Mesenchymal stem cell (in vitro differentiated cells and primary cell): ENCODE measurements at regions not wholly inside any gene's neighbourhood (a gene's known extent, or its start where the extent isn't known, plus 50 kb on each side); places are given as distances from the start of the nearest gene placed in this dataset.

Experiments
- DNase-seq: peaks from one replicate; pipeline ENCODE4 v3.0.0-alpha.2; 2013
- H2AFZ ChIP-seq: one replicate; pipeline ENCODE4 v1.6.1; 2013; ENCODE audit warnings: low read depth, mild to moderate bottlenecking, control low read depth, inconsistent platforms, low read length, moderate library complexity
- H2AK5ac ChIP-seq: 2 replicates; pipeline ENCODE4 v1.6.1; 2013; ENCODE audit warnings: low read length, moderate library complexity, mild to moderate bottlenecking, inconsistent platforms; ENCODE audit not compliant: severe bottlenecking
- H2BK120ac ChIP-seq: one replicate; pipeline ENCODE4 v1.6.1; 2013; ENCODE audit warnings: low read depth, mild to moderate bottlenecking, inconsistent platforms, low read length, moderate library complexity
- H2BK12ac ChIP-seq, 2 experiments: one replicate each; pipeline ENCODE4 v1.6.1; 2013; ENCODE audit warnings: inconsistent platforms in 2 of 2, low read length in 2 of 2, mild to moderate bottlenecking in 2 of 2, moderate library complexity in 2 of 2, control low read depth in 1 of 2
- H2BK15ac ChIP-seq: one replicate; pipeline ENCODE4 v1.6.1; 2013; ENCODE audit warnings: mild to moderate bottlenecking, low read depth, inconsistent platforms; ENCODE audit not compliant: poor library complexity, severe bottlenecking
- H2BK5ac ChIP-seq: 2 replicates; pipeline ENCODE4 v1.6.1; 2013; ENCODE audit warnings: low read depth, mild to moderate bottlenecking, low read length, control low read depth, inconsistent platforms; ENCODE audit not compliant: poor library complexity, severe bottlenecking
- H3K14ac ChIP-seq, 2 experiments: one replicate each; pipeline ENCODE4 v1.6.1; 2013; ENCODE audit warnings: inconsistent platforms in 2 of 2, low read length in 2 of 2, control low read depth in 1 of 2, mild to moderate bottlenecking in 1 of 2, moderate library complexity in 1 of 2
- H3K18ac ChIP-seq, 2 experiments: one replicate each; pipeline ENCODE4 v1.6.1; 2013; ENCODE audit warnings: inconsistent platforms in 2 of 2, low read length in 2 of 2, control low read depth in 1 of 2, low read depth in 1 of 2, mild to moderate bottlenecking in 1 of 2
- H3K23ac ChIP-seq, 2 experiments: one replicate each; pipeline ENCODE4 v1.6.1; 2013; ENCODE audit warnings: inconsistent platforms in 2 of 2, low read length in 2 of 2, mild to moderate bottlenecking in 2 of 2, moderate library complexity in 2 of 2, control low read depth in 1 of 2
- H3K27ac ChIP-seq: 2 replicates; pipeline ENCODE4 v1.5.1; 2013; ENCODE audit warnings: mild to moderate bottlenecking, moderate library complexity, low read length, control low read depth, inconsistent platforms; ENCODE audit not compliant: poor library complexity, severe bottlenecking
- H3K27me3 ChIP-seq, 2 experiments: 2 replicates each; pipeline versions ENCODE4 v1.6.1 to v1.7.0; 2013; ENCODE audit warnings: low read length in 2 of 2, mild to moderate bottlenecking in 2 of 2, moderate library complexity in 2 of 2, control low read depth in 1 of 2, inconsistent platforms in 1 of 2; ENCODE audit not compliant: control insufficient read depth in 1 of 2, insufficient read depth in 1 of 2
- H3K36me3 ChIP-seq, 2 experiments: 2 replicates each; pipeline versions ENCODE4 v1.6.1 to v1.7.0; 2013; ENCODE audit warnings: low read length in 2 of 2, control low read depth in 1 of 2, inconsistent platforms in 1 of 2, low read depth in 1 of 2, mild to moderate bottlenecking in 1 of 2; ENCODE audit not compliant: insufficient read depth in 2 of 2, control insufficient read depth in 1 of 2
- H3K4ac ChIP-seq, 2 experiments: one replicate each; pipeline ENCODE4 v1.6.1; 2013; ENCODE audit warnings: inconsistent platforms in 2 of 2, low read length in 2 of 2, mild to moderate bottlenecking in 2 of 2, moderate library complexity in 2 of 2, control low read depth in 1 of 2, low read depth in 1 of 2
- H3K4me1 ChIP-seq: 2 replicates; pipeline ENCODE4 v1.6.1; 2013; ENCODE audit warnings: low read depth, low read length, control low read depth; ENCODE audit not compliant: control insufficient read depth, insufficient read depth
- H3K4me2 ChIP-seq: 2 replicates; pipeline ENCODE4 v1.6.1; 2013; ENCODE audit warnings: low read length, mild to moderate bottlenecking, inconsistent platforms; ENCODE audit not compliant: poor library complexity, severe bottlenecking
- H3K4me3 ChIP-seq, 2 experiments: 2 replicates each; pipeline versions ENCODE4 v1.5.1 to v1.7.0; 2013; ENCODE audit warnings: low read length in 2 of 2, mild to moderate bottlenecking in 2 of 2, control low read depth in 1 of 2, low read depth in 1 of 2; ENCODE audit not compliant: insufficient read depth in 1 of 2
- H3K79me1 ChIP-seq: replicated peaks from 2 replicates; pipeline ENCODE4 v1.6.1; 2013; ENCODE audit warnings: mild to moderate bottlenecking, control low read depth, low read length, inconsistent platforms; ENCODE audit not compliant: poor library complexity, severe bottlenecking
- H3K9ac ChIP-seq: 2 replicates; pipeline ENCODE4 v1.7.0; 2013; ENCODE audit warnings: mild to moderate bottlenecking, low read length, moderate library complexity
- H3K9me3 ChIP-seq: 2 replicates; pipeline ENCODE4 v1.7.0; 2013; ENCODE audit warnings: mild to moderate bottlenecking, low read length; ENCODE audit not compliant: control insufficient read depth
- H4K8ac ChIP-seq: one replicate; pipeline ENCODE4 v1.6.1; 2013; ENCODE audit warnings: inconsistent platforms, mild to moderate bottlenecking, low read length, moderate library complexity
- H4K91ac ChIP-seq: one replicate; pipeline ENCODE4 v1.6.1; 2013; ENCODE audit warnings: mild to moderate bottlenecking, low read length, inconsistent platforms
- WGBS: methylation state at CpG from one replicate; pipeline ENCODE4 v1.1.7; 2013; ENCODE audit warnings: mixed read lengths; 5-methylcytosine and 5-hydroxymethylcytosine counted together

GRCh38 chr20:24242763-24243162 is 226.7 kb upstream of the SYNDIG1 start:
- Histone ChIP-seq H4K91ac (no peak overlapping the region), H3K4me2 (no peak overlapping the region), H3K4ac (no peak overlapping the region), H2AFZ (no peak overlapping the region), H2BK120ac (no peak overlapping the region), H3K9me3 (no peaks in the 10 kb centered on the region), H3K4me3 (no peak overlapping the region), H3K14ac (no peak overlapping the region), H2BK5ac (no peak overlapping the region), H3K4me1 (no peaks in the 10 kb centered on the region), H3K79me1 (no peaks in the 10 kb centered on the region), H3K27ac (no peak overlapping the region), H3K36me3 (no peaks in the 10 kb centered on the region), H2AK5ac (no peak overlapping the region), H3K27me3 (peaks cover 3 to 20% of the 10 kb centered on the region in 2 experiments), H4K8ac (no peak overlapping the region), H2BK12ac (no peak overlapping the region), H2BK15ac (no peak overlapping the region), H3K9ac (no peak overlapping the region), H3K23ac (no peak overlapping the region), H3K18ac (no peak overlapping the region)
- DNase-seq: no peak
- WGBS: 87% methylated on average over 4 of the region's 4 CpGs

- Histone ChIP-seq H3K27me3 (peaks cover 0 to 20% of the 10 kb centered on the region in 2 experiments), H2AK5ac (no peak overlapping the region), H3K79me1 (no peaks in the 10 kb centered on the region), H4K91ac (no peak overlapping the region), H3K18ac (no peak overlapping the region), H2BK12ac (no peak overlapping the region), H3K36me3 (no peaks in the 10 kb centered on the region), H3K9ac (no peak overlapping the region), H3K27ac (no peak overlapping the region), H3K14ac (no peak overlapping the region), H3K4me1 (no peaks in the 10 kb centered on the region), H2AFZ (no peak overlapping the region), H3K4me2 (no peak overlapping the region), H4K8ac (no peak overlapping the region), H3K4ac (no peak overlapping the region), H3K4me3 (no peak overlapping the region), H2BK15ac (no peak overlapping the region), H3K23ac (no peak overlapping the region), H2BK120ac (no peak overlapping the region), H3K9me3 (no peaks in the 10 kb centered on the region), H2BK5ac (no peak overlapping the region)
- WGBS: 86% methylated on average over 7 of the region's 7 CpGs
- DNase-seq: no peak
Observed at GRCh38 chr20:24241466-24241865, 228.0 kb upstream of the SYNDIG1 start.

- Histone ChIP-seq H3K79me1 (no peaks in the 10 kb centered on the region), H3K18ac (no peak overlapping the region), H3K27me3 (peaks cover 0 to 20% of the 10 kb centered on the region in 2 experiments), H3K36me3 (no peaks in the 10 kb centered on the region), H2AK5ac (no peak overlapping the region), H2BK5ac (no peak overlapping the region), H3K9ac (no peak overlapping the region), H2BK120ac (no peak overlapping the region), H4K8ac (no peak overlapping the region), H3K9me3 (no peaks in the 10 kb centered on the region), H3K14ac (no peak overlapping the region), H3K4ac (no peak overlapping the region), H2AFZ (no peak overlapping the region), H3K4me3 (no peak overlapping the region), H3K4me1 (no peaks in the 10 kb centered on the region), H3K4me2 (no peak overlapping the region), H2BK15ac (no peak overlapping the region), H4K91ac (no peak overlapping the region), H2BK12ac (no peak overlapping the region), H3K23ac (no peak overlapping the region), H3K27ac (no peak overlapping the region)
- 64% methylated on average over 3 of the region's 3 CpGs for WGBS
- no peak for DNase-seq
Observed at GRCh38 chr20:24236963-24237362, 232.5 kb upstream of the SYNDIG1 start.

GRCh38 chr20:24236201-24236600 is 233.2 kb upstream of the SYNDIG1 start:
- H4K91ac ChIP-seq: no peak overlapping the region
- H2AK5ac ChIP-seq: no peak overlapping the region
- no peak overlapping the region for H3K14ac ChIP-seq
- no peak overlapping the region for H2BK5ac ChIP-seq
- H3K9me3 ChIP-seq: no peaks in the 10 kb centered on the region
- H3K18ac ChIP-seq: no peak overlapping the region
- H2BK12ac ChIP-seq: no peak overlapping the region
- no peak overlapping the region for H2BK120ac ChIP-seq
- WGBS: 81% methylated on average over 5 of the region's 8 CpGs
- no peaks in the 10 kb centered on the region for H3K79me1 ChIP-seq
- H2AFZ ChIP-seq: no peak overlapping the region
- DNase-seq: no peak
- H3K23ac ChIP-seq: no peak overlapping the region
- H3K4ac ChIP-seq: no peak overlapping the region
- H3K4me3 ChIP-seq: no peak overlapping the region
- H4K8ac ChIP-seq: no peak overlapping the region
- H3K27me3 ChIP-seq: peaks cover 0 to 17% of the 10 kb centered on the region in 2 experiments
- H2BK15ac ChIP-seq: no peak overlapping the region
- H3K4me1 ChIP-seq: no peaks in the 10 kb centered on the region
- no peak overlapping the region for H3K9ac ChIP-seq
- no peaks in the 10 kb centered on the region for H3K36me3 ChIP-seq
- H3K4me2 ChIP-seq: no peak overlapping the region
- no peak overlapping the region for H3K27ac ChIP-seq
